GM19025 (cell line): ENCODE measurements at regions not wholly inside any gene's neighbourhood (a gene's known extent, or its start where the extent isn't known, plus 50 kb on each side); places are given as distances from the start of the nearest gene placed in this dataset.

Experiments
- ATAC-seq: cut with Tn5 transposase; IDR thresholded peaks from one replicate; pipeline ENCODE4 v1.9.1; 2021; ENCODE audit warnings: mild to moderate bottlenecking, low read depth, moderate library complexity; ENCODE audit not compliant: unreplicated experiment

GRCh38 chr10:121025731-121026130 is 174.6 kb downstream of the WDR11 start:
- no peak for ATAC-seq

GRCh38 chr10:121027371-121027770 is 176.2 kb downstream of the WDR11 start:
- ATAC-seq = no peak

DNA sequence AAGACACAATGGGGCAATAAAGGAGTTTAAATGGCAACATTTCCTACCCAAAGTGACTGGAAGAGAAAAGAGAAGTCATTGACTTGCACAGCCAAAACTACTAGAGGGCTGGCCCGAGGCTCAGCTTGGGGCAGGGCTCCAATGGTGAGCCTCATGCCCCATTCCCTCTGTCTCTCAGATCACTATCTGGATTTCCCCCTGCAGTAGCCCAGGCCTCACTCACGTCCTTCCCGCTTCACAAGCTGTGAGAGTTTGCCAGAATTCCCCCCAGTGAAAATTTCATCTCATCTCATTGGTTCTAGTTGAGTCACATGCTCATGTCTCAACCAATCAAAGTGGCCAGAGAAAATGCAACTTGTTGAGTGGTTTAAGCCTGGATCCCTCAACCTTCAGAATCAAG is 181.3 kb downstream of the WDR11 start:
- no peak for ATAC-seq

- no peak for ATAC-seq
These were observed 182.2 kb downstream of the WDR11 start for GRCh38 chr10:121033366-121033765.

DNA sequence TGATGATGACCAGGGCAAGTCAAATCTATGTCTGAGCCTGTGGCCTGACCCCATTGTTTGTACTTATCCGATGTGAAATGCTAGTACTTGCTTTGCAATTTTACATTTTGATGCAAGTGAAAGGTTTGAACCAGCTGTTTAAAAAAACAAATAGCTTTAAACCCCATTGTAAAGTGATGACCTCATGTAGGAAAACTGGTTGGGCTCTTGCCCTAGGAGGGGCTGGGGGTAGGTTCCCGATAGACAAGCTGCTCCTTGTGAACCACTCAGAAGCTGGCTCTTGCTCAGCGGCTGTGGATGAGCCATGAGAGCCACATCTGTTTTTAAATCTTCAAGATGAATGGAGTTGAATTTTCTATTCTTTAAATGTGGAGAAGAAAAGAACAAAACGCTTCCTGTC is 185.3 kb downstream of the WDR11 start:
- ATAC-seq = no peak

DNA sequence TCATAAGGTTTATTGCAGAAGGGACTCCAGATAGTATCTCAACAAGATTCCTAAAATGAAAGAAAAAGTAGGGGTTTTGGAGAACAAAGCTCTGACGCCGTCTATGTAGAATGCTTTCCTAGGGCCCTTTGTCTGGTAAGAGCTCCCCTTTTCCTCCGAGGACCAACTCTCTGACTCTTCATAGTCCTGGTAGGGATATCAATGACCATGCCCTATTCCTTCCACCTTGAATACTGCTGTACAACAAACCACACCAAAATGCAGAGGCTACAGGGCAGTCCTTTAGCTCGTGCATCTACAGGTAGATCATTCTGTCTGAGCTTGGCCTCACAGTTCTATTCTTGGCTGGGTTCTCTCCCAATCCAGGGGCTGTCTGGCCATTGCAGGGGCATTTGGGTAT is 190.3 kb downstream of the WDR11 start:
- no peak for ATAC-seq

DNA sequence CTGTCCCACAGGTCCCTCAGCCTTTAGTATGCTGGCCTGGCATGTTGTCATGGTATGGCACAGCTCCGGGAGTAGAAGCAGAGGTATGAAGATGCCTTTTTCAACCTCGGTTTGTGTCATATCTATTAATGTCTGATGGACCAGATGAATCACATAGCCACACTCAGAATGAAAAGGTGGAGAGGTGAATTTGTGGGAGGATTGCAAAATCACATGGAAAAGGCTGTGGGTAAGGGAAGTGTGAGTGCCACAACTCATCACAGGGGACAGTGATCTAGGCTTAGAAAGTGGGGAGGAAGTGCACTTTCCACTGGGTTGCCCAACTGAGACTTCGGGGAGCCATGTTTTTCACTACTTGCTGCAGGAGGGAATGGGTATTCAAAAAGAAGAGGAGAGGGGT is 190.7 kb downstream of the WDR11 start:
- no peak for ATAC-seq

DNA sequence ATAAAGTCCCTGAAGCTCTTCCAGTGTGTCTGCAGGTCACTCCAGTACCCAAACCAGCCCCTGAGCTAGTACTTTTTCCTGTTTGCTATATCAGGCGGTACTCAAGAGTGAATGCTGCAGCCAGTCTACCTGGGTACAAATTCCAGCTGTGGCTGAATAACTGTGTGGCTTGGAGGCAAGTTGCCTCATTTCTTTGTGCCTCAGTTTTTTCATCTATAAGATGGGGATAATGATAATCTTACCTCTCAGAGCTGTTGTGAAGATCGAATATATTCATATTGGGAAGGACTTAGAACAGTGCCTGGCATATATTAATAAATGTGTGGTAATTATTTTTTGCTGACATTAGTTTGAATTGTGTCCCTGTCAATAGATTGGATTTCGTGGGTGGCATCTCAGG is 191.2 kb downstream of the WDR11 start:
- no peak for ATAC-seq

DNA sequence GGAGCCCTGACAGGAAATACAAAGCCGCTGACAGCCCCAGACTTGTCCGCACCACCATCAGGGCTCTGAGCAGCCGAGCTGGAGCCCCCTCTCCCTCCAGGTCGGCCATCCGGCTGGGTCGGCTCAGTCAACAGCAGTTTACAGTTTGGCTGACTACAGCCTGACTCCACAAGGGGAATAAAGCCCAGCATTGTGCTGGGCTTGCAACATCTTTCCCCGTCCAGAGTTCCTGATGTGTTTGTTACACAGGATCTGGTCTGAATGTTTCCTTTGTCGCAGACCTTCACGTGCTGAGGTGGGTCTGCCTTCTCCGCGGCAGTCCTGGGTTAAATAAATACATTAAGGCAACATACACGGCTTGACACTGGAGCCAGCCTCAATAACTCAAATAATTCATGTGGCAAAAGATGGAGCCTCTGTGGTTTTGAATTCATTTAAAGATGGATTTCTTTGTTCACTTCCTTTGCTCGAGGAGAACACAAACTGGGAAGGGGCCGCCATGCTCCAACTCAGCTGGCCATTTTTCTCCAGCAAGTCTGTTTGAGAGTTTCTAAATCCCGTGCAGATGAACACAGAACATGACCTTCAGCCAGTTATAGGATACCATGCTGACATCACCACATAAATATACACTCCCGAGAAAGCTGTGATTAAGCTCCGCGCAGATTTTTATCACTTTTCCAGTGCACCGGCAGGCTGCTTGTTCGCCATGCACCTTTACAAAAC is 192.1 kb downstream of the WDR11 start:
- ATAC-seq = no peak

- ATAC-seq = no peak
These were observed 197.6 kb downstream of the WDR11 start for GRCh38 chr10:121048749-121049148.

GRCh38 chr10:121049489-121049888 is 198.3 kb downstream of the WDR11 start:
- no peak for ATAC-seq

GRCh38 chr10:121049923-121050322 is 198.8 kb downstream of the WDR11 start:
- no peak for ATAC-seq

- no peak for ATAC-seq
These were observed 200.0 kb downstream of the WDR11 start for GRCh38 chr10:121051171-121051570.

DNA sequence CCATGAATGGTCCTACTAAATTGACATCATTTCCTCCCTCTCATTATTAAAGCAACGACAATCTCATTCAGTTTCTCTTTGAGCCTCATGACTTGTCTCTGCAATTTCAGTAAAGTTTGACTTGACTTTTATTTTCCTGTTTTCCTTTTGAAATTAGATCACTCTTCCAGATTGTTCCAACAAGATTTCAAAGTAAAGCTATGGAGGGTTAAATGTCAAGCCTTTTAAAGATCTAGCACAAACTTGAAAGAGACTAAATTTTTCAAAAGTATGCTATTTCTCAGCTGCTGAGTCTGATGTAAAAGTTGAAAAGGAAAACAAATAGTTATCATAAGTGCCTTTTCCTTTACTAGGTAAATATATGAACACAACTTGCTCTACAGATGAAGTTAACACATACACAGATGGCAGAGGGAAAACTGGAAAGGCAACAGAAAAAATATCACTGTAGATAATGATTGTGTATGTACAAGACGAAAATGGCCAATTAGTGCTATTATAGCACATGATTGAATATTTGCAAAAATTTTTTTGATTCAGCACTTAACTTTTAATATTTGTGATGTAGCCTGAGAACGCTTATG is 200.6 kb downstream of the WDR11 start:
- ATAC-seq = no peak

DNA sequence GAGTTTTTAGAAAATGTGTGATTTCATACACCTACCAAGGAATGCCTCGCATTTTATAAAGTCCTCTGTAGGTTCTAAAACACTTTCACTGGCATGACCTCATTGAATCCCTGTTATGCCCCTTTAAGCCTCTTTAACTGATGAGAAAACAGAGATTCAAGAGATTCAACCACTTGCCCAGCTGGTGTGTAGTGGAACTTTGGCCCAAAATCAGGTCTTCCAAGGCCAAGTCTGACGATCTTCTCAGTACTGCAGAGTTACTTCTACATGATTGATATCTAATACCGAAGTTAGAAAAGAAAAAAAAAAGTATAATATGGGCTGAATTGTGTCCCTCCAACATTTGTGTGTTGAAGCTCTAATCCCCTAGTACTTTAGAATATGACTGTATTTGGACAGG is 202.0 kb downstream of the WDR11 start:
- no peak for ATAC-seq

- no peak for ATAC-seq
These were observed 203.7 kb downstream of the WDR11 start for GRCh38 chr10:121054874-121055273.

DNA sequence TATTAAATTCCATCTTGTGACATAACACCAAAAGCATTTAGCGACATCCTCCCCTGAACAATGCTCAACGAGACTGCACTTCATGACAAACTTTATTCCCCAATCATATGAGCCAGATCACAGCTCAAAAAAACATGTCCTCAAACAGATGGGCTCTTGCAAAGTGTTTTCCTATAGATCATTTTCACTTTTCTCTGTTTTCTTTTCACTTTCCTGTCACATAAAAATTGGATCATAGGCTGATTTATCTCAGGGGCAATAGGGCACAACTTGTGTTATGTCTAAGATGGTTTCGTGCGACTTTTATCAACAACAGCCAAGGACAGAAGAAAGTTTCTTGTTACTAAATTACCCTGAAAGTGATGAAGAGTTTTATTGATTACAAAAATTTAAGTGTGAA is 206.1 kb downstream of the WDR11 start:
- ATAC-seq = no peak

- no peak for ATAC-seq
These were observed 206.9 kb downstream of the WDR11 start for GRCh38 chr10:121058082-121058481.

GRCh38 chr10:121059351-121059750 is 208.2 kb downstream of the WDR11 start:
- no peak for ATAC-seq

DNA sequence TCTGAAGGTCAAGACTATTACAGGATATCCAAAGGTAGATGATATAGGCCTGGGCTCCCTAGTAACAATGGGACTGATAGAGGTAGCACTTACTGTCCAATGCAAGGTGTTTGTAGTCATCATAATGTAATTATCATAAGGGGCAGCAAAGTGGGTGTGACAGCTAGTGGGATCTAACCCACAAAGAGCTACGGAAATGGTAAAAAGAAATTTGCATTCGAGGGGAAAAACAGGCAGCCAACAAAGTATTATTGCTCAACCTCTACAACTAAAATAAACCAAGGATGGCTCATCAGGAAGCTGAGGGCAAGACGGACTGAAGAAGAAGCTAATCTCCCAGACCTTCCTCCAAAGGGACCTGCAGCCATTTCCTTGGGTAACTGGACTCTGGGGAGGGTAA is 211.0 kb downstream of the WDR11 start:
- ATAC-seq = no peak

- ATAC-seq = no peak
These were observed 212.6 kb downstream of the WDR11 start for GRCh38 chr10:121063744-121064143.

GRCh38 chr10:121064491-121064890 is 213.3 kb downstream of the WDR11 start:
- ATAC-seq = no peak
